HepG2 (cell line): ENCODE measurements at regions not wholly inside any gene's neighbourhood (a gene's known extent, or its start where the extent isn't known, plus 50 kb on each side); places are given as distances from the start of the nearest gene placed in this dataset.

ENCODE experiments used
- ATAC-seq: fragments of 200-7000 bp; cut with Tn5 transposase; 3 replicates; pipeline ENCODE4 v1.9.1; 2020; ENCODE audit warnings: mild to moderate bottlenecking, moderate library complexity
- BruUV-seq: library from RNA; stranded (reverse); fragments of 400-500 nt; replicated peaks from 2 replicates; lab custom pipeline; 2021; lab: Mats Ljungman, UMichigan
- CTCF ChIA-PET: fragments of 300-600 bp; formaldehyde crosslinking; extraction: SDS; loops from one replicate; lab custom pipeline; 2021; ENCODE audit warnings: low total read pairs, inconsistent platforms, low intra/inter-chr PET ratio; lab: Yijun Ruan, JAX
- POLR2A ChIA-PET: fragments of 350-600 bp; sonication (Branson Sonifier 250); formaldehyde crosslinking; loops from one replicate; lab custom pipeline; 2020; ENCODE audit warnings: antibody characterized with exemption, inconsistent platforms; lab: Yijun Ruan, JAX
- DNase-seq: peaks from one replicate; pipeline ENCODE4 v3.0.0-alpha.2; 2015; ENCODE audit warnings: low spot score
- FAIRE-seq: peaks from 3 replicates; lab custom pipeline; 2011; peaks lifted over from hg19 to GRCh38; lab: Jason Lieb, UNC
- H2AFZ ChIP-seq: one replicate; pipeline ENCODE4 v1.6.1; 2011; ENCODE audit warnings: low read length, inconsistent platforms
- H3K27ac ChIP-seq: fragments of 300-600 bp; 3 replicates; pipeline ENCODE4 v1.8.0; 2011; ENCODE audit warnings: mixed run types, mild to moderate bottlenecking, mixed read lengths, low read length, inconsistent platforms; ENCODE audit not compliant: insufficient read depth; ENCODE audit errors: extremely low read length
- H3K27me3 ChIP-seq, 2 experiments: fragments of 200-600 bp in 1 of 2; 2 replicates in 1 of 2; 3 replicates in 1 of 2; pipeline versions ENCODE4 v1.6.0 to v1.8.0; 2011; ENCODE audit warnings: low read length in 2 of 2, mild to moderate bottlenecking in 2 of 2, moderate library complexity in 2 of 2, inconsistent platforms in 1 of 2; ENCODE audit not compliant: insufficient read depth in 2 of 2, control insufficient read depth in 1 of 2
- H3K36me3 ChIP-seq, 2 experiments: fragments of 200-600 bp in 1 of 2; replicated peaks in 1 of 2; 2 replicates in 1 of 2; 3 replicates in 1 of 2; pipeline versions ENCODE4 v1.5.1 to v1.8.0; 2011; ENCODE audit warnings: low read length in 2 of 2, inconsistent platforms in 1 of 2; ENCODE audit not compliant: insufficient read depth in 2 of 2, control insufficient read depth in 1 of 2
- H3K4me1 ChIP-seq: 2 replicates; pipeline ENCODE4 v1.5.1; 2012; ENCODE audit warnings: low read length, inconsistent platforms; ENCODE audit not compliant: insufficient read depth
- H3K4me2 ChIP-seq: 2 replicates; pipeline ENCODE4 v1.6.0; 2011; ENCODE audit warnings: low read depth, low read length, inconsistent platforms
- H3K4me3 ChIP-seq, 3 experiments: fragments of 200-600 bp in 1 of 3; sonication (generic), shearing (Covaris generic) in 1 of 3; replicated peaks in 1 of 3; 2 replicates each; pipeline ENCODE4 v1.5.1; 2011 to 2016; ENCODE audit warnings: low read length in 3 of 3, inconsistent platforms in 2 of 3, low read depth in 2 of 3, mild to moderate bottlenecking in 2 of 3, control low read depth in 1 of 3, mixed read lengths in 1 of 3; ENCODE audit not compliant: insufficient read depth in 1 of 3
- H3K79me2 ChIP-seq: one replicate; pipeline ENCODE4 v1.6.1; 2011; ENCODE audit warnings: low read length, inconsistent platforms; ENCODE audit not compliant: insufficient read depth
- H3K9ac ChIP-seq: 2 replicates; pipeline ENCODE4 v1.6.0; 2011; ENCODE audit warnings: mild to moderate bottlenecking, low read depth, low read length, inconsistent platforms; ENCODE audit not compliant: insufficient read depth
- H3K9me3 ChIP-seq: 2 replicates; pipeline ENCODE4 v1.5.1; 2012; ENCODE audit warnings: mild to moderate bottlenecking, low read length
- H4K20me1 ChIP-seq: 2 replicates; pipeline ENCODE4 v1.6.0; 2011; ENCODE audit warnings: inconsistent platforms, mild to moderate bottlenecking, low read length, moderate library complexity; ENCODE audit not compliant: insufficient read depth
- GTF2F1 ChIP-seq: fragments of 150-350 bp; IDR thresholded peaks from 2 replicates; pipeline ENCODE4 v1.6.1; 2014; ENCODE audit warnings: low read length
- ISL2 ChIP-seq: sonication (generic); formaldehyde crosslinking; IDR thresholded peaks from 2 replicates; pipeline ENCODE4 v1.5.0; 2020; ENCODE audit warnings: missing genetic modification reagents
- JARID2 ChIP-seq: sonication (generic); formaldehyde crosslinking; IDR thresholded peaks from 2 replicates; pipeline ENCODE4 v1.8.1; 2023; ENCODE audit warnings: missing genetic modification reagents, inconsistent platforms; ENCODE audit not compliant: insufficient replicate concordance
- SCMH1 ChIP-seq: sonication (generic); formaldehyde crosslinking; IDR thresholded peaks from 2 replicates; pipeline ENCODE4 v1.9.0; 2021; ENCODE audit warnings: missing genetic modification reagents, mild to moderate bottlenecking, borderline replicate concordance
- SMARCE1 ChIP-seq: fragments of 450-650 bp; IDR thresholded peaks from 2 replicates; pipeline ENCODE4 v1.6.1; 2017; ENCODE audit warnings: borderline replicate concordance
- SRSF1 ChIP-seq: fragments of 200-400 bp; formaldehyde crosslinking; optimal IDR thresholded peaks from 2 replicates; pipeline ENCODE3; 2017; ENCODE audit warnings: mild to moderate bottlenecking, low read depth, low read length, moderate library complexity
- ZBTB21 ChIP-seq: sonication (generic); formaldehyde crosslinking; IDR thresholded peaks from 2 replicates; pipeline ENCODE4 v1.4.0; 2020; ENCODE audit warnings: missing genetic modification reagents
- ZFP90 ChIP-seq: sonication (generic); formaldehyde crosslinking; IDR thresholded peaks from 2 replicates; pipeline ENCODE4 v1.8.0; 2022; ENCODE audit warnings: missing genetic modification reagents, mild to moderate bottlenecking, inconsistent platforms, borderline replicate concordance
- ZNF569 ChIP-seq: sonication (generic); formaldehyde crosslinking; IDR thresholded peaks from 2 replicates; pipeline ENCODE4 v1.5.0; 2020; ENCODE audit warnings: mild to moderate bottlenecking, missing genetic modification reagents, moderate library complexity, borderline replicate concordance
- ZSCAN22 ChIP-seq: sonication (generic); formaldehyde crosslinking; IDR thresholded peaks from 2 replicates; pipeline ENCODE4 v1.4.0; 2020; ENCODE audit warnings: mild to moderate bottlenecking, missing genetic modification reagents
- WGBS: methylation state at CpG from one replicate; pipeline ENCODE4 v1.1.6; 2017; ENCODE audit warnings: low lambda C conversion rate; 5-methylcytosine and 5-hydroxymethylcytosine counted together
- in situ Hi-C: cut with HindIII; loops from 2 replicates; pipeline ENCODE4 v1.10.0; 2017; ENCODE audit warnings: low pct_unique_long_range_greater_than_20kb; ENCODE audit not compliant: extremely low pct_ligation_motif_present
- intact Hi-C: fragments of 100-400 bp; cut with micrococcal nuclease; formaldehyde crosslinking; loops from one replicate; pipeline ENCODE4 v1.10.0; 2022; ENCODE audit not compliant: unreplicated experiment
- TF ChIP-seq, protein P1 (sequence below): sonication (generic); formaldehyde crosslinking; IDR thresholded peaks from 2 replicates; pipeline ENCODE4 v1.4.0; 2020; ENCODE audit warnings: mild to moderate bottlenecking, missing genetic modification reagents
- TF ChIP-seq, protein P2 (sequence below): sonication (generic); formaldehyde crosslinking; IDR thresholded peaks from 2 replicates; pipeline ENCODE4 v1.5.0; 2020; ENCODE audit warnings: missing genetic modification reagents

DNA sequence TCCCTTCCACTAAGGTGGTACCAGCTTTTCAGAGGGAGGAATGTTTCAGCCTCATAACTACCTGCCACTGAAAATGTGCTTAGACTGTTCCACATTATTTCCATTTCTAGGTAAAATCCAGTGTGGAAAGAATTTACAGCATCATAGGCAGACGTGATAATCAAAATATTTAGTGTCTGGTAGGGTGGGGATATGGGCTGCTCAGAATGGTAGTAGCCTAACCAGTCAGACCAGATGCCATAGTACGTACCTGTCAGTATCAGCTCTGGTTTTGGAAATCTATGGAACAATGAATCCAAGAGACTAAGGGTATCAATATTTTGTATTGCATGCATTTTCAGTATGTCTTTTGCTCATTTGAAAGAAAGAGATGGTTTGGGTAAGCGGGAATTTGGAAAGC is 76.8 kb upstream of the APBB1IP start:
- Histone ChIP-seq H3K79me2 (no peaks in the 10 kb centered on the region), H3K4me1 (no peaks in the 10 kb centered on the region), H4K20me1 (no peaks in the 10 kb centered on the region), H3K36me3 (no peaks in the 10 kb centered on the region), H3K27me3 (no peaks in the 10 kb centered on the region), H3K4me3 (no peak overlapping the region), H3K4me2 (no peak overlapping the region), H3K9ac (no peak overlapping the region), H3K9me3 (no peaks in the 10 kb centered on the region), H3K27ac (no peak overlapping the region), H2AFZ (no peak overlapping the region)
- FAIRE-seq (no peak), ATAC-seq (no peak), DNase-seq (no peak)
- in situ Hi-C loops: no loop called here
- TF ChIP-seq ISL2 (CRISPR knock-in tag): no peak
- TF ChIP-seq SCMH1: no peak
- no peak for TF ChIP-seq ZFP90 (CRISPR knock-in tag)
- TF ChIP-seq ZSCAN22 (CRISPR knock-in tag): no peak
- TF ChIP-seq ZNF569 (CRISPR knock-in tag): no peak
- ChIA-PET POLR2A (no interaction called here), CTCF (no interaction called here)
- intact Hi-C loops: no loop called here
- BruUV-seq: no TSS peak
- WGBS: 5% methylated on average over 3 of the region's 3 CpGs

DNA sequence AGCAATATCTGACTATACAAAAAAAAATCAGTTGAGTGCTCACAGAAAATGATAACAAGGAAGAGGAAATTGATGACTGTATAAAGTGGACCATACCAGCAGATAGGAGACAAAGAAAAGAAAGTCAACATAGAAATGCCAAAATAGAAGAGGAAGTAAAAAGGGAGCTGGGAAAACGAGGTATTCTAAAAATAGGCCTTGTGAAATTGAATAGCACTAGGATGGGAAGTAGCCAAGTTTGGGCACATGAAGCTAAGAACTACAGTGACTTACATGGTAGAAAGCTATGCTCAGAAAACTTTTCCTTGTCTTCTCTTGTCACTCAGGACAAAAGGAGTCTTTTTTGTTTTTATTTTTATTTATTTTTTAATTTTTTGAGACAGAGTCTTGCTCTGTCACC is 76.2 kb upstream of the APBB1IP start:
- ChIA-PET CTCF (no interaction called here), POLR2A (no interaction called here)
- Histone ChIP-seq H3K4me2 (no peak overlapping the region), H3K4me3 (no peak overlapping the region), H3K36me3 (no peaks in the 10 kb centered on the region), H3K9me3 (no peaks in the 10 kb centered on the region), H3K79me2 (no peaks in the 10 kb centered on the region), H3K27me3 (no peaks in the 10 kb centered on the region), H4K20me1 (no peaks in the 10 kb centered on the region), H3K27ac (no peak overlapping the region), H3K4me1 (no peaks in the 10 kb centered on the region), H2AFZ (no peak overlapping the region), H3K9ac (no peak overlapping the region)
- no peak for ATAC-seq
- no peak for DNase-seq
- WGBS: 0% methylated on average over 1 of the region's 1 CpG
- no peak for FAIRE-seq
- BruUV-seq: no TSS peak
- intact Hi-C loops (no loop called here), in situ Hi-C loops (no loop called here)
- TF ChIP-seq ZFP90 (CRISPR knock-in tag) (no peak), SMARCE1 (no peak), GTF2F1 (no peak), SRSF1 (no peak), JARID2 (no peak), ZBTB21 (CRISPR knock-in tag) (no peak)
- TF ChIP-seq, protein P1, sequence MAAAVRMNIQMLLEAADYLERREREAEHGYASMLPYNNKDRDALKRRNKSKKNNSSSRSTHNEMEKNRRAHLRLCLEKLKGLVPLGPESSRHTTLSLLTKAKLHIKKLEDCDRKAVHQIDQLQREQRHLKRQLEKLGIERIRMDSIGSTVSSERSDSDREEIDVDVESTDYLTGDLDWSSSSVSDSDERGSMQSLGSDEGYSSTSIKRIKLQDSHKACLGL (CRISPR knock-in tag): no peak
- TF ChIP-seq, protein P2, sequence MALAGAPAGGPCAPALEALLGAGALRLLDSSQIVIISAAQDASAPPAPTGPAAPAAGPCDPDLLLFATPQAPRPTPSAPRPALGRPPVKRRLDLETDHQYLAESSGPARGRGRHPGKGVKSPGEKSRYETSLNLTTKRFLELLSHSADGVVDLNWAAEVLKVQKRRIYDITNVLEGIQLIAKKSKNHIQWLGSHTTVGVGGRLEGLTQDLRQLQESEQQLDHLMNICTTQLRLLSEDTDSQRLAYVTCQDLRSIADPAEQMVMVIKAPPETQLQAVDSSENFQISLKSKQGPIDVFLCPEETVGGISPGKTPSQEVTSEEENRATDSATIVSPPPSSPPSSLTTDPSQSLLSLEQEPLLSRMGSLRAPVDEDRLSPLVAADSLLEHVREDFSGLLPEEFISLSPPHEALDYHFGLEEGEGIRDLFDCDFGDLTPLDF (CRISPR knock-in tag): no peak
